ENCODE measurements at regions not wholly inside any gene's neighbourhood (a gene's known extent, or its start where the extent isn't known, plus 50 kb on each side); places are given as distances from the start of the nearest gene placed in this dataset.

DNA sequence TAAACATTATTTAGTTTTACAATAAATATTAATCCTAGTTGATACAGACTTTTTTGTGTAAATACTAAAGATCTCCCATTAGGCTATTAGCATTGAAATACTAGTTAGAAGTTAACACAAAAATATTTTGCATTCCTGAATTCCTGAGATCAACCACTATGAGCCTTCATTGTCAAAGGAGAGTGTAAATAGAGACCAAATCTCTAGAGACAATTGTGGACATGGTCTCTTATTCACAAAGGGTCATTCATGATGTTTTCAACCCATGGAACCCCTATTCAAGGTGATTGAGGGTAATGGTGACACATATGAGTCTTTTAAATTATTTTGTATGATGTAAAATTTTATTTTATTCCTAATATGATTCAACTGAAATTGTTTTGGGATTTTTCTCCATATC is 1454.8 kb upstream of the LRRTM3 start:
- DNase-seq, result no peak

DNA sequence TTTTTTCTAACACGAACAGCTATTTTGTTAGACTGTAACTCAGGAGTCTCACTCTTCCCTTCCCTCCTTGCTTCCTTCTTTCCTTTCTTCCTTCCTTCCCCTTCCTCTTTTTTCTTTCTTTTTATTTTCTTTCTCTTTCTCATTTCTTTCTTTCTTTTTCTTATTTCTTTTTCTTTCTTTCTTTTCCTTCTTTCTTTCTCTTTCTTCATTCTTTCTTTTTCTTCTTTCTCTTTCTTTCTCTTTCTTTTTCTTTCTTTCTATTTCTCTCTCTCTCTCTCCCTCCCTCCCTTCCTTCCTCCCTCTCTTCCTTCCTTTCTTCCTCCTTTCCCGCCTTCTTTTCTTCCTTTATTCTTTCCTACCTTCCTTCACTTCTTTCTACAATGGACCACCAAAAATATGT is 1443.0 kb upstream of the LRRTM3 start:
- DNase-seq, result no peak

DNA sequence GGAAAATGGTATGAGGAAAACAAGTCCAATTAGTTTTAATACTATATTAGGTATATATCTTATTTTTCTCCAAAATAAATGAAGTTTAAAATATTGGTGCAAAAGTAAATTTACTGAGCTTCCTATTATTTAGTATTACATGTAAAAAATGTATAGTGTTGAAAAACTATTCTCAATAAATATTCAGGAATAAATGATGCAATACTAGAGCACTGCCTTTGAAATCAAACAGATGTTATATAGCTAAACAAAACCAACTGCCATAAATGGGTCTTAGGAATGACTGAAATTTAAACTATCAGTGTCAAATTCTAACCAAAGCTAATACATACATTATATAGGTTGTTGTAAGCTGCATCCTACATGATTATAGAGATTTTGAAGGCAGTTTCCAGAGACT is 1434.0 kb upstream of the LRRTM3 start:
- no peak for DNase-seq

DNA sequence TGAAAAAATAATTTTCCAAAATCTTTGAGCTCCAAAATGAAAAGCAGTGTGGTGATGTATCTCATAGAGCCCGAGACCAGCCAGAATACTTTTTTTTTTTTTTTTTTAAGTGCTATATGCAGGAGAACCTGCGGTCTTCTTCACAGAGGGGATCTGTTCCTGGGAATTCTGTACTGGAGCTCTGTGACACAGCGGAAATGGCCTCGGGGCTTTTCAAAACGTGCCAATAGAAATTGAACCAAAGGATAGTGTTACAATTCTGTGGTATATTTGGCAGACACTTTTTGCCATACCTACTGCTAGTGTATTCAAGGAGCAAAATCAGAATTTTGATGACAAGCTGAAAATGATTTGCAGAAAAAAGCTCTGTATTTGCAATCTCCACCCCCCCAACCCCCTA is 1429.3 kb upstream of the LRRTM3 start:
- no peak for DNase-seq

DNA sequence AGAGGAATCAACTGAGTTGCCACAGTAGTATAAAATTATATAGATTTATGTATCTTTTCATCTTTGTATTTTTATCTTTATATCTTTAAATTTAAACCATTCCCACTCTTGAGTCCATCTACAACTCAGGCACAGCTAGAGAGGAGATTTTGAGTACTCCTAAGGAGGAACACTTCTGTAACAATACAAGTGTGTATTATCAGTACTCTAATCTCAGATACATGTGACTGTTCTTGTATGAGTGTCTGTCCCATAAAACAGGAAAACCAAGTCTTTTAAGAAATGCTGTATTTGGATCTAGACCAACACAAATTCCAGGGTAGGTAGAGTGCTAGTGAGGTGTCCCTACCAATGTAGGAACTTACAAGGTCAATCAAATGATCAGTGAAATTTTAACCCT is 1428.0 kb upstream of the LRRTM3 start:
- DNase-seq, result no peak

DNA sequence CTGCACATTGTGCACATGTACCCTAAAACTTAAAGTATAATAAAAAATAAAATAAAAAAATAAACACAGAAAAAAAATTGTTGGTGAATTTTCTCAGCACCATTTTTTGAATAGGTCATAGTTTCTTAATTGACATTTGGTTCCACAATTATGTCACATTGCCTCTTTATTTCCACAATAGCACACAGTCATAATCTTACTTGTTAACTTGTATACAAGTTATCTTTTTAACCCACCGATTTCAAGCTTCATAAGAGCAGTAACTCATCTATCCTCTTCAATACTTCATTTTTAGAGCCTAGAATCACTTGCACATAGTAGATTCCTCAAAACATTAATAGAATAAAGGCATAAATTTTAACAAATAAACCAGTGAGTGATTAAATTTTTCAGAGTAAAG is 1425.1 kb upstream of the LRRTM3 start:
- DNase-seq, result no peak

DNA sequence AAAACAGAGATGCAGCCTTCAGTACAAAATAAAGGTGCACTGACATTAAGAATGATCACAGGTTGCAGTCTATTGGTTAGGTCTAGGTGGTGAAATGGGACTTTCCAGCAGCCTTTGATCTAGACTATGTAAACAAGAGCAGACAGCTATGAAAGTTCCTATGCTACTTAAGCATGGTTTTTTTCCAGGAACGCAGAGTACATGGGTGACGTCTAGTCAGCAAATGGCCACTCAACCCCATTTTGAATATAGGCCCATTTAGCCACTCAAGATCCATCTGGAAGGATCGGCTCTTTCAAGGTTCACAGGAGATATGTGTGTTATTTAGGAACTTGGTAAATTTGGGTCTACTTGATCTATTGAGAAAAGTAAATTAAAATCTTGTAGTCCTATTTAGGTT is 1424.6 kb upstream of the LRRTM3 start:
- DNase-seq, result no peak

DNA sequence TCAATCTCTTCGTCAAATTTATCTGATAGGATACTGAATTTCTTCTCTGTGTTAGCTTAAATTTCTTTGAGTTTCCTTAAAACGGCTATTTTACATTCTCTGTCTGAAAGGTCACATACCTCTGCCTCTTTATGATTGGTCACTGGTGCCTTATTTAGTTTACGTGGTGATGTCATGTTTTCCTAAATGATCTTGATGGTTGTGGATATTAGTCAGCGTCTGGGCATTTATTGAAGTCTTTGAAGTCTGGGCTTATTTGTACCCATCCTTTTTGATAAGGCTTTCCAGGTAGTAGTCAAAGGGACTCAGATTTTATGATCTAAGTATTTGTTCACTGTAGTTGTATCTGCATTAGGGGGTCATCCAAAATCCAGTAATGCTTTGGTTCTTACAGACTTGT is 1407.5 kb upstream of the LRRTM3 start:
- DNase-seq, result no peak

DNA sequence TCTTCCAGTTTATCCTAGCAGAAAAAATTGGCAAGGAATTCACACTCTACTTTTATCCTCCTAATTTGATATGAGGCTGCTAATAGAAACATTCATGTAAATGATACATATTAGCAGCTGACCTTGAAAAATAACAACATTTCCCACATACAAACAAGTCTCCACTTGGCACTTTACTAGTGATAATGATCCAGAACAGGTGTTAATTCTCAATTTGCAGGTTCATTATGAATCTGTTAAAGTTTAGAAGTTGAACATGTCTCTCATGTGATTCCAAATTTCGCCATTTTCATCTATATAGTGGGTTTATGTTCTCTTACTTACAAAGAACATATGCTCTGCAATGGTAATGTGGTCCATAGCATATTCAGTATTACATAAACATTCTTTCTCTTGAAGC is 1396.8 kb upstream of the LRRTM3 start:
- DNase-seq, result no peak

DNA sequence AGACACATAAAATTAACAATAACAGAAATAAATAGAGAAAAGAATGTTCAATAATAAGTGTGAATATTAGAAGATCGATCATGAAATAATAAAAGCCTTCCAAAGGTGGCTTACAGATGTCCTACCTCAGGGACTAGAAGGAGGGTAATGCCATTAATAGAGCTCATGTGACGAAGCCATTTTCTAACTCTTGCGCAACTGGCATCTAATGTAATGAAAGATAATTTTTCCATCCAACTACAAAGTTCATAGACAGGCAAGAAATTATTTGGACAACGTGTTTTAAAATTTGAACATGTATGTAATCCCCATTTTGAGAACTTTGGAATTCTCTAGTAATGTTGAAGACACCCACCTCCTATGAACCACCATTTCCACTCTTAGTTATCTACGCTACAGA is 1394.3 kb upstream of the LRRTM3 start:
- no peak for DNase-seq

DNA sequence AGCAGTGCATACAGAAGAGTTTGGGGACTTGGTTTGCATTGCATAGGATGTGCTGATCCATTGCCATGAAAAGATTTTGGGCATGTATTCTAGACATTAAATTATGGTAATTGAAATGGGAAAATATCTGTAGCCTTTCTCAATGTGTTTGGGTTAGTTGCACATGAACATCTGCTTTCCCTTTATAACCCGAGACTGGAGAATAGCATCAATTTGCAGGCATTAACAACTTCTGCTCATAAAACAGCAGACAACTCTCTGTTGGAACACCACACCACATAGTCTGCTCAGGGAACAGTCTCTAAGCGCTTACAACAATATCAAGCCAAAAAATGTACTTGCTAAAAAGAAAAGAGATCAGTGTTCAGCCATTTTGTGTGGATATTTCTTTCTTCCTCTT is 1391.1 kb upstream of the LRRTM3 start:
- DNase-seq, result no peak

DNA sequence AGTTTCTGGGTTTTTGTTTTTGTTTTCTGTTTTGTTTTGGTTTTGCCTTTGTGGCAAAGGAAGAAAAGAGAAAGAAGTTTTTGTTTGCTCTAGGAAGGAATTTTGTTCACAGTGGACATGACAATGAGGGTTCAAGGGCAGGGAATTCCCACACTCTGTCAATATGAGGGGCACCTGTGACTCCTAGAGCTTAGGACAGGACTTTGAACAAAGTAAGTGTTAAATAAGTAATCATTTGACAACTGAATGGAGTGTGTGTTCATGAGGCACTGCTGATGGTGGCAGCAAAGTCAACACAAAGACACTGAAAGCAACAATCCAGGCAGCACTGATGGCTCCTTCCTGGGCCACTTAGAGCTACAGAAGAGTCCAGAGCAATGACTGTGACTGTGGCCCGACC is 1381.1 kb upstream of the LRRTM3 start:
- DNase-seq, result no peak

DNA sequence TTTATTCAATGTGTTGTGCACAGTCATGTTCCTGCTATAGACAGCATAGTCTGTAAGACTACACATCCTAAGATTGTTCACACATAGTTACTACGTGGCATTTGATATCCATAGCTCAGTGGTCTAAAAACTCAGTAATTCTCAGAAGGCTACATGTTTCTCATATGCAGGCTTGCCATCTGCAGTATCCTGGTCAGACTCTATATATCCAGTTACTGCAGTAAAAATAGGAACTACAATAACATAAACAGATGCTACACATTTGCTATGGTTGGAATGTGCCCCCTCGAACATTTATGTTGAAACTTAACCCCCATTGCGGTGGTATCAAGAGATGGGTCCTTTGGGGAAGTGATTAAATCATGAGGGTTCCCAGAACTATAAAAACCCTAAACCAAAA is 1377.8 kb upstream of the LRRTM3 start:
- DNase-seq, result no peak

DNA sequence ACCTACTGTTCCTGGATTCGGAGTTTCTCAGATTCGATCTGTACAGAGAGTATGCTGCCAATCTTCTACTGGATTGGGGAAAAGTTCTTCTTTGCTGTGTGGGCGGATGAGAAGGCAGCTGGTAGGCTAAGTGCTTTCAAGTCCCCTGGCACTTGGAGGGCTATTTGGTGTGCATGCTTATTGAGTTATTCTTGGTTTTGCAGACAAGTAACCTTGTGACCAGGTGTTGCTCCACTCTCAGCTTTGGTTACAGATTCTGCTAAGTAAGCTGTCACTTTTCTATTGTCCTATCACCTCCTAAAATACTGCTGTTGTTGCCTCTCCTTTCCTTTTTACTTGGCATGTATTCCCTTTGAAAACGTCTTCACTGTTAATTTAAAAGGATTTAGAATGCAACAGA is 1375.1 kb upstream of the LRRTM3 start:
- DNase-seq, result no peak

DNA sequence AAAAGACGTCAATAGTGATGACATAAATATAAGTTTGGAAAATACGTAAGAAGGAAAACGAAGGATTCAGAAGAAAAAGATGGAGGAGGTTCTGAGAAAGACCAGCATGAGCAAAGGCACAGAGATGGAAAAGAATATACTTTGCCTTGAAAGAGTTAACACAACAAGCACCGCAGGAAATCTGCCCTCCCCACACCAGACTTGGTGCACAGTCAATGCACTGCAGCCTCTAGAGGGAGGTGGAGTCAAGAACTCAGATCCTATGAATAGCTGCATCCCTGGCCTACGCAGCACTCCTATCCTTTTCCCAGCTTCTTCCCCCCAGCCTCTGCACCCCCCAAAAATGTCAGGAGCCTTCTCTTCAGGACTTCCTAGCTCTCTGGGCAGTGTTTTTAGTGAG is 1370.6 kb upstream of the LRRTM3 start:
- no peak for DNase-seq

DNA sequence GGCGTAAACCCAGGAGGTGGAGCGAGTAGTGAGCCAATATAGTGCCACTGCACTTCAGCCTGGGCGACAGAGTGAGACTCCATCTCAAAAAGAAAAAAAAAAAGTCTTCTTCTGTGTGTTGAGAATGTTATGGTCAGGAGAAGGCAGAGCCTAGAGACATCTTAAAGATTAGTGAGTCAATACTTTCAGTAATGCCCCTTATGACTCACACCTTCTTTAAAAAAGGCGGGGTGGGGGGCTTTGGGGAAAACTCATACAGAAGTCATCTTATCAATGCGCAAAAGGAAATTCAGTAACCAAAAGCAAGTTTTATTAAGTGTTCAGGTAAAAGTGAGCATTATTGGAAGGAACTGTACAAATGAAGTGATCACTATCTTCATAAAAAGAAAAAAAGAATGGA is 1369.8 kb upstream of the LRRTM3 start:
- DNase-seq, result no peak

DNA sequence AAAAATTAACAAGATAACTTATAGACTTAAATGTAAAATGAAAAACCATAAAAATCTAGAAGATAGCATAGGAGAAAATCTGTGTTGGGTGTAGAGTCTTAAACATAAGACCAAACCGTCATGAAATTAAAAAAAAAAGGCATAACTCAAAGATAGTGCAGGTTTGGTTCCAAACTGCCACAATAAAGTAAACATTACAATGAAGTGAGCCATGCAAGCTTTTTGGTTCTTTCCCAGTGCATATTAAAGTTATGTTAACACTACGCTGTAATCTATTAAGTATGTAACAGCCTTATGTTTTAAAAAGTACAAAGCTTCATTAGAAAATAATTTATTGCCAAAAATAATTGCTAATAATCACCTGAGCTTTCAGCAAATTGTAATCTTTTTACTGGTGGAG is 1366.5 kb upstream of the LRRTM3 start:
- no peak for DNase-seq

DNA sequence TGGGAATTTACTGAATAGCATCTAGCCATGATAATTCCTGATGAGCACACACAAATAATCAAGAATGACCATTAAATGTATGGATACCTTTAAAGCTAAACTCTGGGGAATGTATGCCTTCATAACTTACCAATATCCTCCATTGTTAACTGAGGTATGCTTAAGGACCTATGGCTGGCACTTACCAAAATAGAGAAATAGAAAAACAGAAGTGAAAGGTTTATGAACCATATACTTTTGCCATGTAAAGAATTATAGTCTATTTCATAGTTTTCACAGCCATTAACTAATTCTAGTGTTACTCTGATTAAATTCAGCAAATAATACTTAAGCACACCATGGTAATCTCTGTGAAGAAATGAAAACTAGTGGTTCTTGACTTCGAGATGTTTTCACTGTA is 1360.6 kb upstream of the LRRTM3 start:
- DNase-seq, result no peak

DNA sequence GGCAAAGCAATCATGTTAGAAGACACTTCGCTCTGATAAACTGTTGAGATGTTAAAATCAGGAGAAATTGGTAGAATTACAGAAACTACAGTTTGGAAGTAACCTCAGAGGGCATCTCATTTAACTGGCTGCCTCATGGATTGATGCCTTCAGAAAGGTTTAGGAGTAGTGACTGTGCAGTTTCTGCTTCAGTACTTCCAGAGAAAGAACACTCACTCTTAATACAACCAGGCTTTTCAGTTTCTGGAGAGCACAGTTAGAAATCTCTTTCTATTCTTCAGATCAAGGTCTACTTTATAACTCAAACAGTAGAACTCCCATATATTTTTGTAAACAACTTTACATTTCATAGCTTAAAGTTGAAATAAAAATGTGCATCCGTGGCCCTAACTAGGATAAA is 1358.9 kb upstream of the LRRTM3 start:
- no peak for DNase-seq

DNA sequence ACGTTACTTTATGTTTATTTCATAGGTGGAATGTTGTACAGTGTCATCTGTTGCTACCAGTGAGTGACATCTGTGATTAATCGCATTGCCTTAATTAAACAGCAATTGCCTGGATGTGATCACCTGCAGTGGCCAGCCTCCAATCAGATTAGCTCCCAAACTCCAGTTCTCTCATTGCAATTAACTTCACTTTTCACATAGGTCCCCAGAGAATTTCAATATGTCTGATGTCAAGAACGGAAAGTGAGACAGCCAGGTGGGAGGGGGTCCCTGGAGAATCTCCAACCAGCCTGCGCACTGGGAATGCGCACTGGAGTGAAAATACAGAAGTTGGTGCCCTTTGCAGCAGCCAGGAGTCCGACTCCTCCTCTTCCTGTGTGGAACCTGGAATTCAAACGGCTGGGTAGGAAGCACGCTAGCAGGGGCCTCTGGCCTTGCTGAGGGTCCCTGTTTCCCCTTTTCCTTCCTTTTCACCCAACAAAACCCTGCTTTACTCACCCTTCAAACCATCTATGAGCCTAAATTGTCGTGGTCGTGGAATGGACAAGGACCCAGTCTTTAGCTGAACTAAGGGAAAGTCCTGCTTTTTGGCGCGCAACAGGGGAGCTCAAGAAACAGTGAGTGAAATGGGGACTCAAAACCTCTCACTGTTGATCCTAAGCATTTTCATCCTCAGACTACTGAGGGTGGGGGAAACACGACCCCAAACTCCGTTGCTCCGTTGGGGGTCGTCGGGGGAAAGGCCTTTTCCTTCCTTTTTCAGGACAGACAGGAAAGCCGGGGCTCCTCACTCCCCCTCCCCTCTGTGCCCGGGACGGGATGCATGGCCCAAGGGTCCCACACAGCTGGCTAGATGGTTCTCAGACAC is 1355.5 kb upstream of the LRRTM3 start:
- DNase-seq, result peak; percentile 88

DNA sequence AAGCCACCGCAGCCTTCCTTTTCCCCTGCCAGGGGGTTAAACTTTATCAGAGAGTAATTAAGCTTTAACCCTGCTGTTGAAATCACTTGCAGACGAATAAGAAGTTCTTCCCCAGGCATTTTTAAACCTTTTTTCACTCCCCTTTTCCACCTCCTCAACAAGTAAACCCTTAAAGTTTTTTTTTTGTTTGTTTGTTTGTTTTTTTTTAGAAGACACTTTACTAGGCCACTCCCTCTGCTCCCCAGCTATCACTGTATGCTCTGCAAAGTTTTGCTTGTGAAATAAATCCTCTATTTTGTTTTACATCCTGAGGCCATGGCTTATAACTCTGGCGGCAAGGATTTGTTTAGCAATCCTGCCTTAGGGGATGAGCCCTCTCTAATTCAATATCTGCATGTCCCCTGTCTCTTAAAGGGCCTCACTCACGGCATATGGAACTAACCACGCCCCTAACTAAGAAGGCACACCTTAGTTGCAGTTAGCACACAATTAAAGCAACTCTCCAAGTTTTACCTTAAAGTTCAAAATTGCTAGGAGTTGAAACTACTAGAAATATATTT is 1354.7 kb upstream of the LRRTM3 start:
- DNase-seq, result no peak

DNA sequence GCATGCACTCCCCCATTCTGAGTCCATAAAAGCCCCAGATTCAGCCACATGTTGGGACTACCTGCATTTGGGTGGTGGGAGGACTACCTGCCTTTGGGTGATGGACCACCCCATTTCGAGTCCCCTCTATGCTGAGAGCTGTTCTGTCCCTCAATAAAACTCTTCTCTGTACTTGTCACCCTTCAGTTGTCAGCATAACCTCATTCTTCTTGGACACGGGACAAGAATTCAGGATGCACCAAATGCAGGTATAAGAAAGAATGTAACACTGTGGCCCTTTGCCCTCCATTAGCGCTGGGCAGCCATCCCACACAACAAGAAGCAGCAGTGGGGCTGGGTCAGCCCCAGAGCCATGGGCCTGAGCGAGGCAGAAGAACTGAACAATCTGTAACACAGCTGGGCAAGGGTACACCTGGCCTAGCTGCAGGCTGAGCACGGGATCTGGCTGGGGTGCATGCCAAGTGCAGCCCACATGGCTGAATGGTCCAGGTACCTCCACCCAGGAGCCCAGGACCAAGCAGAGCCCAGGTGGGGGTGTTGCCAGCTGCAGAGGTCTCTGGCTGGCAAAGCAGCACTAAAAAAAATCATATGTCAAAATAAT is 1344.3 kb upstream of the LRRTM3 start:
- no peak for DNase-seq

DNA sequence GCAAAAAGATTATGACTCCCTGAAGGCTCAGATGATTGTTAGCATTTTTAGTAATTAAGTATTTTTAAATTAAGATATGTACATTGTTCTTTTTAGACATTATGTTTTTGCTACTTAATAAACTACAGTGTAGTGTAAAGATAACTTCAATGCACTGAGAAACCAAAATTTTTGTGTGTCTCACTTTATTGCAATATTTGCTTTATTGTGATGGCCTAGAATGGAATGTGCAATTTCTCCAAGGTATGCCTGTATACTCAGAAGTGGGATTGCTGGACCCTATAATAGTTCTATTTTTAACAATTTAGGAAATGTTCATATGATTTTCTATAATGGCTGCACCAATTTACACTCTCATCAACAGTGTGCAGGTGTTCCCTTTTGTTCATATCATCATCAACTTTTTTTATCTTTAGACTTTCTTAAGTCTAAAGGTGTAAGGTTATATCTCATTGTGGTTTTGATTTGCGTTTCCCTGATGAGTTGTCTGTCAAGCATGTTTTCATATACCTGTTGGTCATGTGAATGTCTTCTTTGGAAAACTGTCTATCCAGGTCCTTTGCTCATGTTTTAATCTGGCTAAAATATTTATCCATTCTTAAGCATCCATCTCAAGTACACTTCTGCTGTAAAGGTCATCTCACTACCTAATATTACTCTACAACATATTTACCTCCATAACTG is 1323.5 kb upstream of the LRRTM3 start:
- DNase-seq, result no peak

DNA sequence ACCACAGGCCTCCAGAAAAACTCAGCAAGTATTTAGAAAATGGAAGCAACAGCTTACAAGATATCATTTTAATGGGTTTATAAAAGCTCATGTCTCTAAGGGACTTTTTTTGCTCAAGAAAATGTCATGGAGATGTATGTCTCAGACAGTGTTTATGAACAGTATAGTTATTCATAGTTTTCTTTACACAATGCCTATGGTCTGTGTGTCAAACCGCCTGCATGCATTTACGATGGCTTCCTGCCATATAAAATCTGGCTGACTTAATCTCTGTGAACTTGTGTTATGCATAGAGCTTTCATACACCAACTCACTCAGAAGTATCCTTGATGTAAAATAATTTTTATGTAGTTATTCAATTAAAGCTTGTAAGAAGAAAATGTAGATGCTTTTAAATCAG is 1314.2 kb upstream of the LRRTM3 start:
- no peak for DNase-seq

Measured in NCI-H1436 (cell line).